CD4-positive, alpha-beta T cell treated with Interleukin-12 subunit alpha and Interleukin-12 subunit beta, for 1 hour (primary cell): ENCODE measurements at regions not wholly inside any gene's neighbourhood (a gene's known extent, or its start where the extent isn't known, plus 50 kb on each side); places are given as distances from the start of the nearest gene placed in this dataset.

Source experiments
- DNase-seq: peaks from one replicate; pipeline ENCODE4 v3.0.0-alpha.2; 2020

DNA sequence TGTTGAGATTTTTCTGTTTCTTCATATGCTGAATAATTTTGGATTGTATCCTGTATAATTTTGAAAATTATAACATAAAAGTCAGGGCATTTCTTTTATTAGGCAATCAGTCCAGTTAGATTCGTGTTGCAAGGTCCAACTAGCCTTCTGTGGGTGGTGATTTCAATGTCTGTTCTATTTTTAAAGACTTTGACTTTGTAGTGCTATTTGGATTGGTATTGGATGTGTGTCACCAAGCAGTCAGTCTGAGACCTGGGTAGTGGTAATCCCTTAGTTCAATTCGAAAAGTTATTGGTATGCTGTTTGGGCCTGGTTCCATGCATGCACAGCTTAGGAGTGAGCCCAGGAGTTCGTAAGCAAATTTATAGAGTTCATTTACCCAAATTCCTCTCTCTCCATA lies 82.2 kb downstream of the EPDR1 start:
- no peak for DNase-seq

DNA sequence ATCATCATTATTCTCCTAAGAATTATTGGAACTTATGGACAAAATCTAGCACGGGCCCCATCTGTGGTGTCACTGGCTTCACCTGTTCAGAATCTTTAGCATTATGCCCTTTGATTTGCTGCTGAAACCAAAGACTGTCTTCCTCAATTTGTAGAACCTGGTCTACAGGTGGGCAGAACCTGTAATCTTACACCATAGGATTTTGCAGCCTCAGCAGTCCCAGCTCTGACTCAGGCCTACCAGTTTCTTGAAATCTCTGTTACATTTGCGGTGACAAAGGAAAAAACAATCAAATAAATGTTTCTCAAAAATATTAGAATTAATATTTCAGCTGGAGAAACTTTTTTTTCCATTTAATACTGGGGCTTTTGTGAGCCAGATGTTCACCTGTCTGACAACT lies 86.1 kb downstream of the EPDR1 start:
- DNase-seq = no peak

DNA sequence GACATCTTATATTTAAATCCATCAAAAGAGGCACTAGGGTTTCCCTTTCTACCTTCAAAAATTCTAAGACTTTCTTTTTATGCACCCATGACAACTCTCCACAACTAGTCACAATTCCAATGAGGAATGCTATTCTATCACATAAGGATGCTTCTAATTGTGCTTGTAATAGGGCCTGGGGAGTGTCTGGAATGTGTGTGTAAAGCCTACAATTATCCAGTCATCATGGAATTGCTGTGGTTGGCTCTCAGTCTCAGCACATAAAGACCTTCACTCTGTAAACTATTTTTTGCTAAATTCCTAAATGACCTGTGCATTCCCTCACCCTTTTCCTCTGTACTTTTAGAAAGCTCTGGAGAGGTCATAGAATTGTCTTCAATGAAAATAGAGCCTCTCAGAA lies 86.7 kb downstream of the EPDR1 start:
- no peak for DNase-seq

DNA sequence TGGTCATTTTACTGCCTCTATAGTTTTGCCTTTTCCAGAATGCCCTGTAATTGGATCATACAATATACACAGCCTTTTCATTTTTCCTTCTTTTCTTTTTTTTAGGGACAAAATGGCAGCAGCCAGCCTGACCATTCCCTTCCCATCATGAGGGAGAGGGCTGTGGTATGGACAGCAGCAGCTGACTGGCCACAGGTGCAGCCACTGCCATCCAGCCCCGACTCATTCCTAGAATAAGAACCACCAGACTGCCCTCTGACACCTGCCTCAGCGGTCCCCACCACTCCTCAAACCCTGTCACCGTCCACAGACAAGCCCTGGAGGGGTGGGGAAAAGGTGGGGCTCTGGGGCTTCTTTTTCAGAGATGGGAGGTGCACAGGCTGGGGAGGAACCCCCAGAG lies 92.8 kb downstream of the EPDR1 start:
- no peak for DNase-seq

DNA sequence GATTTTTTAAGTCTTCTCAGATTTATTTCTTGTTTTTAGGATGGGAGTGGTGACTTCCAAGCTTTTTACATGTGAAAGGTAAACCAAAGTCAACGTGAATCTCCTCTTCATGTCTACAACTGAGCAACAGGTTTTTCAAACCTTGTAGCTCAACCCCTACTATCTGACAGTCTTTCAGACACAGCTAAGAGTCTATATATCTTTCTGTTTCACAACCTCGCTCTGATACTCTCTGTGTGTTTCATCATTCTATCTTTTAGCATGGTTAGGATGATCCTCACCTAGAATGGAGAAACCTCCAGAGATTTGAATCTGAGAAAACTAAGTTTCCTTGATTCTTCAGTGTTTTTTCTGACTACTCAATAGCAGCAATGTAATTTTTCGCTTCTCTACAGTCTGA lies 96.1 kb downstream of the EPDR1 start:
- no peak for DNase-seq

DNA sequence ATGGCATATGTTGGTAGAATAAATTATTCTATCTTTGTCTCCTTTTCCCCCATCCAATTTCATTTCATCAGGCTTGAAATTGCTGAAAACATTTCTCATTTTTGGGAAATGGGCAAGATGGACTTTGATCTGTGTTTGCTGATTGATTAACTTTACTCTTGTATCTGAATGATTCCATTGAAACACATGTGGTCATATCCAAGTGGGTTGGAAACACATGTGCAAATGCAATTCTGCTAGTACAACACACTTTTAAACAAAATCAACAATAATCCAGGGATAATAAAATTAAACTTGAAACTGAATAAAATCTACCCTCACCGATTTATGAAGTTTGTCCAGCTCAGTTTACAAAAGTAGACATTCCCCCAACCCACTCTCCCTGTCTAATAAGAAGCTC lies 96.9 kb downstream of the EPDR1 start:
- no peak for DNase-seq

DNA sequence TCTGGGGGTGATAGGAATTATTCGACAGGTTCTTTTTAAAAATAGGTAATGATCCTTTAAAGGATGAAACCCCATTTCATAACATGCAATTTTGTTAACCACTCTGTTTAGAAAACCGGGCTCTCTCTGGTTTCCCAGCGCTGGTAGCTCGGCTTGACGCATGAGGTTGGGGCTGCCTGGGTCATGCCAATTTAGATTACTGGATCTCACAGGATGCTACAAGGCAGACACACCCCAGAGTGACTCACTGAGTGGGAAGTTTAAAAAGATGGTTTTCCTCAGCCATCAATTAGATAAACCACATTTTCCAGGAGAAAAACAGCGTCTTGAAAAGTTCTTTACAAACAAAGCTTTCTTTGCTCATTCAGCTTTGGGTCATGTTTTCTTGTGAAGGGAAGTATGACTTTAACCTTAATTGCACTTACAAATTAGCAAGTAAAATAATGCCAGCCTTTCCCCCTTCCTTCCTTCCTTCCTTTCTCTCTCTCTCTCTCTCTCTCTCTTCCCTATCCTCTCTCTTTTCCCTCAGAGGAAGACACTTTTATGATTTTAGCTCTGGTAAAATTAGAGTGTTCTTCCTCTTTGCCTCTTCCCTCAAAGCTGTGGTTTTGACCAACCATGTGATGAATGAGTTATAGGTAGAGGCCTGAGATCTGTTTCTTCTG lies 99.8 kb downstream of the EPDR1 start:
- no peak for DNase-seq

DNA sequence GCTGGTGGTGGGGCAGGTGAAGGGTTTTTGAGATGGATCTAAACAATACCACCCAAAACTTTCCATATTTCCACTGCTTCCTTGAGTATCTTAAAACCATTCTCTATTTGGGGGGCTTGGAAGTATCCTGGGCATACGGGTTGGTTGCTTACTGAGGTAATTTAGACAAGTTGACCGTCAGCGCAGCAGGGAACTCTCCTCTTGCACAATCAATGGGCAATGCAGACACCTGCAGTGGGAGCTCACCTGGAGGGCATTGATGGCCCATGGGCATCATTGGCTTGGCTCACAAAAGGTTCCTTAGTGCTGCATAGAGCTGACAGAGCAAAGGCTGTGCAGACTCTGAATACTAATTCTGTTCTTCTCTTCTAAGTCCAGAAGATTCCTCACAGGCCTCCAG lies 101.5 kb downstream of the EPDR1 start:
- DNase-seq = no peak

DNA sequence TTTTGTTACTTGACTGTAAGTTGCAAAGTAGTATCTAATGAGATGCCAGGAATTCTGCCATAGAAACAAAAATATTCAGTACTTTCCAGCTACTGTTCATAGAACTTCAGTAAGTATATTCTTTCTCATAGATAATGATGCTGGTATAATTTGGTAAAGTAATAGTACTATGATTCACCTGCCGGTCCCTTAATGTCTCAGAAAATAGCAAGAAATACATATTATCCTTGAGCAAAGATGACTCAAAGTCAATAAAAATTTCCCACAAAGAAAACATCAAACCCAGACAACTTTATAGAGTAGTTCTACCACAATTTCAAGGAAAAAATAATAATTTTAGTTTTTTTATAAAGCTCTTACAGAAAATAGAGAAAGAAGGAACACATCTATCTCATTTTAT lies 105.4 kb downstream of the EPDR1 start:
- no peak for DNase-seq

DNA sequence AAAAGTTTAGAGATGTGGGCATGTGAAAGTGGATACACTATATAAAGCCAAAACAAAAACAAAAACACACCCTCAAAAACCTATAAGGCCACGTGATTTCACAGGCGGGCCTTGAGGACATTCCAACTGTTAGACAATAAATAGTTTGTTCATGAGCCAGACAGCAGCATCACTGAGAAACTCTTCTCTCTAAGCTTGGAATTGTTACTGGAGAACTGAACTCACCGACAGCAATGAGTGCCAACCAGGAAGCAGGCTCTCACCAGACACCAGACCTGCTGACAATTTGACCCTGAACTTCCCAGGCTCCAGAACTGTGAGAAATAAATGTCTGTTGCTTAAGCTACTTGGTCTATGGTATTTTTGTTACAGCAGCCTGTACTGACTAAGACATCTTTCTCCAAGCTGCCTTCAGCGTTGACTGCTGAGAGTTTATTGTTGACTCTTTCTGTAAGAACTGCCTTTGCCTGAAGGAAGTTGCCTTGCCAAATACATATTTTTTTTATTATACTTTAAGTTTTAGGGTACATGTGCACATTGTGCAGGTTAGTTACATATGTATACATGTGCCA lies 107.5 kb downstream of the EPDR1 start:
- DNase-seq = no peak

DNA sequence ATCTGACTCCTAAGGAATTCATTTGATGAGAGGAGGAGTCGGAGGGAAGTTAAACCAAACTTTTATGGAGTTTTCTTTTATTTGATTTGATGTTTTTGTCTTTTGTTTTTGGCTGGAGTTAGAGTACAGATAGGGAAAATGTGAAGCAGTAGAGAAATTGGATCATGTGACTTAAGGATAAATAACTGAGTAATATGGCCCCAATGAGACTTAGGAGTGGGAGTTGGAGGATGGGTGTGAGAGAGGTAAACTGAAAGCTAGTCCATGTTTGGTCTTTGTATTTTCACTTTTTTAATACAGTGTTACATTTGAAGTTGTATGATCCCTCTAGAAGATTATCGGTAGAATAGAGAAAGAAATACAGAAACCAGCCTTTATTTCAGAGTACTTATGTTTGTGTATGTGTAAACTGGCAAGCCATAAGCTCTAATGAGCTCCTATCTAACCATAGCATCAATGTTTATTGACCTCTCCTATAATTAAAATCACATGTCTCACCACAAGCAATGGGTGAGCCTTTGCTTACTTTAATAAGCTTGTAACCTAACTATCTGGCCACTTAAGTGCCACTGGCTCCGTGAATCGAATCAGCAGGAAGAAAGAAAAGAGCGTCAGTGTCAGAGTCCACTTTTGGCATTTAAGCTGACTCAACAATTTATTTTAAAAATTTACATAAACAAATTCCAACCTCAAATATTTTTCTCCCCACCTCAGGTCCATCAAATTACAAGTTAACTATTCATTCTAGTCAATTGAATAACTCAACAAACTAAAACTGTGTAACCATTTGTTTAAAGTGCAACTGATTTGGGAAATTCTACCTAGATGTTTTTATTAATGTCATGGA lies 113.8 kb downstream of the EPDR1 start:
- DNase-seq = no peak

DNA sequence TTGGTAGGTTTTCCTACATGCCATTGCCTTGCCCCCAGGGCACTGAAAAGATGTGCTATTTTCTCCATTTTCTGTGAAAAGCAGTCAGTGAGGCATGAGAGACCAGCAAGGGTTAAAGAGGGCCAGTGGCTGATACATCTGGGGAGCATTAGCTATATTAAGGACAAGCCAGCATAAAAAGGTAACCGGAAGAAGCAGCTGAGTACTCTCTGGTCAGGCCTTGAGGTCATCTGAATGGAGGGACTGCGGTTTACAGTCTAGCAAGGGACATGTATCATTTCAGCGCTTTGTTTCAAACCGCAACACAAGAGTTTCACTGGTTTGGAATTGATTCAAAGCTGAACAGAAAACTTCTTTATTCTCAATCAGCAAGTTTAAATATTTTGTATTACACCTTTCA lies 120.4 kb downstream of the EPDR1 start:
- DNase-seq = no peak

DNA sequence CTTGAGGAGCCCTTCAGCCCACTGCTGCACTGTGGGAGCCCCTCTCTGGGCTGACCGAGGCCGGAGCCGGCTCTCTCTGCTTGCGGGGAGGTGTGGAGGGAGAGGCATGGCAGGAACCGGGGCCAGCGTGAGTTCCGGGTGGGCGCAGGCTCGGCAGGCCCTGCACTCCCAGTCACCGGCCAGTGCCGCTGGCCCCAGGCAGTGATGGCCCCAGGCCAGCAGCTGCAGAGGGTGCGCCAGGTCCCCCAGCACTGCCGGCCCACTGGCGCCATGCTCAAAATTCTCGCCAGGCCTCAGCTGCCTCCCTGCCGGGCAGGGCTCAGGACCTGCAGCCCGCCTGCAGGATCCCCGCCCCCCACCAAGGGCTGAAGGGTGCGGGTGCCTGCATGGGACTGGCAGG lies 128.4 kb upstream of the STARD3NL start:
- DNase-seq = no peak

DNA sequence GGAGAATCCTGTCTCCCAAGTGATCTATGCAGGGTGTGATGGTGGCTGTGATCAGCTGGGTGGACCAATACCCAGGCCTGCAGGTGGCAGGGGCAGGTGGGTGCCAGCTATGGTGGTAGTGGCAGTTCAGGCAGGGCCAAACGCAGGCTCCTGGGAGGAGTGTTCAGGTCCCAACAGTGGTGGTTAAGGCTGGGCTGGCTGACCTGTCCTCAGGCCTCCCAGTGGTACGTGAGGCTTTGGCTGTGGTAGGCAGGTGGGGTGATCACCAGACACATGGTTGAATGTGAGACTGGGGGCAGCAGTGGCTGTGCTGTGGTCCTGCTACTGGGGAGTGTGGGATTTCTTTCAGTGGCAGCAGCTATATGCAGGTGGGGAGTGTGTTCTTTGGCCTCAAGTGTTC lies 126.7 kb upstream of the STARD3NL start:
- DNase-seq = no peak

DNA sequence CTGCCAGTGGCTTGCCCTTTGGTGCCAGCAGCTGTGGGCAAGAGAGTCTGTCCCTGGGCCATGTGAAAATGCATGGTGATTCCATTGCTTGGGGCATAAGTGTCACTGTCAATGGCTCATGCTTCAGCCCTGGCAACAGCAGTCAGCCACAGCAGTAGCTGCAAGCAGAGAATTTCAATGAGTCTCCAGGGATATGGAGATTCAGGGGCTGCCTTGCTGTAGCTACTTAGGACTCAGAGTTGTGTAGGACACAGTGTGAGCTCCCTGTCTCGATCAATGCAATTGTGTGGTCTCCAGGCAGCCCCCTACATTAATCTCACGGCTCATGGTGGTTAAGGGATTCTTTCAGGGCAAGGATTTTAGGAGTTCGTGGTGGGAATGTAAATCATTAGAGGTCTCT lies 126.3 kb upstream of the STARD3NL start:
- DNase-seq = no peak

DNA sequence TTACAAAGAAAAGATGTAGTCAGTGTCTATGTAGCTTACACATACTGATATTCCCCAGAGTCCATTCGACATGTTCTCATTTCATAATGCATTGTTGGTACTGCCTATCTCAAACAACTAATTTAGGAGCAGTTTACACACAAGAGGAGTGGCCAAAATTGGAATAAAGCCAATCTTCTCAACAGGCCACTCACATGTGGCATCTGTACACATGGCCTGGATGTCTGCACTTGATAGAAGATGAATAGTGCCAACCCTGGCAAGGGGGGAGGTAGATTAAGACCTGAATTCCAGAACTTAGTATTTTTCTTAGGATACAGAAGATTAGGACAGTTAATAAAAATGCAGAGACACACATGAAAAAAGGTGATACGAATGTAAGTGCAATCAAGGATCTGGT lies 125.3 kb upstream of the STARD3NL start:
- DNase-seq = no peak

DNA sequence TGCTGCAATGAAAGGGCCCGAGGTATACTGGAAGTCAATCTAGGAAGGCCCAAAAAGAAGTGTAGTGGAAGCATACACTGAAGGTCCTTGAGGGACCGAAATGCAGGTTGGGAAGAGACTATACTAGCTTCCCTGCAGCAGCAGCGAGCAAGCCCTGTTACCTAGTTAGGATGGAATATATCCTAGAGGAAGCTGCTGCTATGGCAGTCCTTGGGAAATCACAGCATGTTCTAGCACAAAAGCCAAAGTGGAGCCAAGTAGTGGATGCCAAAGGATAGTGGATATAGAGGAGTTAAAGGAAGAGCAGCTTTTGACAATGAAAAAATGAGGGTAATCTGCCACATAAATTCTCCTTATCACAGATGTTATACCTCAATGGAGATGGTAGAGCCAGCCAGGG lies 123.8 kb upstream of the STARD3NL start:
- no peak for DNase-seq

DNA sequence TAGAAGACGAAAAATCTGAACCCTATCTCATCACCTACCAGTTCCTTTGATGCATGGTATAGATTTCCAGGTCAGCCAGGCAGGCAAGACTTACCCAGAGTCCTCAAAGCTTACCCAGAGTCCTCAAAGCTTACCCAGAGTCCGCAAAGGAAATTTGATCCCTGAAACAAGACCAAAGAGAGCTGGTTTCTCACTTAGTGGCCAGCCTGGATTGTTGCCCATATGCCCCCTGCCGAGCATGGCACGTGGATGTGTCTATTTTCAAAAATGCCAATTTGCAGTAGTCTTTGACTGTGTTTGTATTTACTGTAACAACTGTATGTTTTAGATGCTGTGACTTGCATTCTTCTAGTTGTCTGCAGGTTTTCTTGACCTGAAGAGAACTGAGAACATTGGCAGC lies 120.2 kb upstream of the STARD3NL start:
- DNase-seq = no peak

DNA sequence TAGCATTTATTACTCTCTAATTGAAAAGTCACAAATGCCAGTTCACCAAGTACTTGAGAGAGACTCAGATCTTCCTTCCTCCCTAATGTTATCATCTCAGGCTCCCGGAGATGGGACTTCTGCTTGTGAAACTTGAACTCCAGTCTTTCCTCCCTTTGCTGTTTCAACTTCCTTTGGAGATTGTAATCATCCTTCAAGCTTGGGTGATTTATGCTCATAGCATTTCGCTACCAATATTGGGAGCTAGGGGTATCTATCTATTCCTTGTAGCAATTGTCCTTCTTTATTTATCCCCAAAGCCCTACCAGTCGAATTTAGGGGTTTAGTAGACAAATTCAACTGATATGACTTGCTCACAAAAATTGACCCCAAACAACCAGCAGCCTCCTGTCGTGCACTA lies 117.9 kb upstream of the STARD3NL start:
- DNase-seq = no peak

DNA sequence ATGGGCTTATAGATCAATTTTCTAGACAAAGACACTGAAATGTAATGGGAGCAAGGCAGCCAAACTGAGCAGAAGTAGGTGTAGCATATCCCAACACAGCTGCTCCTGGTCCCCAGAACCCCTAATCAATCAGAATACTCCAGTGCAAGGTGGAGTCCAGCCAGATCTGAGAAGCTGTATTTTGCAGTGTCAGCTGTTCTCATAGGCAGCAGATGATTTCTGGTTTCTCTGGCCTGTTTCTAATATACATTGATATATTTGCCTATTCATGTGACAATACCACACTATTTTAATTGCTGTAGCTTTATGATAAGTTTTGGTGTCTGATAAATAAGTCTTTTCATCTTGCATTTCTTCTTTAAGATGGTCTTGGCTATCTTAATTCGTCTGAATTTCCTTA lies 117.4 kb upstream of the STARD3NL start:
- DNase-seq = no peak

DNA sequence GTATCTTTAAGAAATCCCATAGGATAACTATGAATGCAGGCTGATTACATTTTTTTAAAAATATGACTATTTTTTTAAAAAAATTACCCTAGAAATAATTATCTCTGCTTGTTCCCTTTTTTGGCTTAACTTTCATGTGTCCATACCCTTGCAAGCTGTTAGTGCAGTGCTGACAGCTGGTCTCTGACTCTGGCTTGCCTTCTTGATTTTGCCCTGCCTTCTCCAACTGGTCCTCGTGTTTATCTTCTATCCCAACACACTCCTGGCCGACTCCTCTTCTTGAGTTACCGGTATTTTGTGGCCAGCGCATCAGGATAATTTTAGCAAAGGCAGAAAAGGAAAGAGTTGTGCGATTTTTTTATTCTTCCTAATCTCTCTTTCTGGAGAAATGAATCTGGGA lies 111.7 kb upstream of the STARD3NL start:
- DNase-seq = no peak

DNA sequence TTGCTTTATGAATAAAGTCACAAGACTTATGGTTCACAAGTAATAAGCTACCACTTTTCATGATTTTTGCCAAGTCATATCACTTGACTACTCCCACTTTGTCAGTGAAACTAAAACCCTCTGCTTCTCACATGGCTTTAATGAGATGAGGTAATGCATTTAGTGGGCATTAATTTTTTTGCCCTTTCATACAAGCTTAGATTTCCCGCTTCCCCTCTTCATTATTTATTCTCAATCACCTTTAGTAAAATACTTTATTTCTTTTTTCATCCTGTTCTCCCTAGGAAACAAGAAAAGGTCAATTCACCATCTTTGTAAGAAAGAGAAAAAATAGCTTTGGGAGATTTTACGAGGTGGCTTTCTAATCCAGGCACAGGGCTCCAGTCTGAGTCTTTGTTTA lies 109.6 kb upstream of the STARD3NL start:
- DNase-seq = no peak

DNA sequence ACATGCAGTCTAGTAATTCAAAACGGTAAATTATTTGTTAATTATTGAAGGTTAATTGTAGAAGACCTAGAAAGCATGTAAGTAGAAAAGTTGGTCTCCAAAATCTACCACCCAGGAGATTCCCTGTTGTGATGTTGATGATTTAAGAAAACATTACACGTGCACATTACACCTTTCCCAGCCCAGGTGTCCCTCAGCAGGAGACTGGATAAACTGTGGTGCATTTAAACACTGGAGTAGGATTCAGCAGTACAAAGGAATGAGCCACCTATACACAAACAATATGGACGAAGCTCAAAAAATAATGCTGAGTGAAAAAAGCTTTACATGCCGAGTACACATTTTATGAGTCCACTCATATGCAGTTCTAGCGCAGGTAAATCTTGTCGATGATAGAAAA lies 109.0 kb upstream of the STARD3NL start:
- no peak for DNase-seq

DNA sequence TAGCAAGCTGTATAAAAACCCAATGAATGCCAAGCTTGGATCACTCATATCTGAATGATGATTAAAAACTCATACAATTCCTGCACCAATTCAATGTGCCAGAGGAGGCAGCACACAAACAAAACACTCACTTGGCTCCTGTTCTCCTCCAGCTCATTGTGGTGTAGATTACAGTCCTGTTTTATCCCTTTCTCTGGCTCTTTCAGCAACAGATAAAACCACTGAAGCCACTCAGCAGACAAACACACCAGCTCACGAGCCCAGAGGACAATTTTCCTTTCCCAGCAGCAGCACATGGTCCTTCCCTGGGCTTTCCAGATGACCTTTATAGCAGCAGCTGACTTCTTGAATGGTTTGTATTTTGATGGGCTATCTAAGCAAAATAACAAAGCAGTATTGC lies 107.3 kb upstream of the STARD3NL start:
- no peak for DNase-seq

DNA sequence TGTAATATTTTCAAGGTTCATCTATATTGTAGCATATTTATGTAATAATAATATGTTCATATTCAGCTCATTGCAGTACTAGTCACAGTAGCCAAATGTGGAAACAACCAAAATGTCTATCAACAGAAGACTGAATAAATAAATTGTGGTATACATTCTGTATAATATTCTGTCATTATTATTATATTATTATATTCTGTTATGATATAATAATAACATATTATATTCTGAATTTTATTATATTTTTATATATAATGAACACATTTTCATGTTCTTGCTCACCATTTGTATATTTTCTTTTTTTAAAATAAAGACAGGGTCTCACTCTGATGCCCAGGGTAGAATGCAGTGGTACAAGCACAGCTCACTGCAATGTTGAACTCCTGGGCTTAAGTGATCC lies 91.2 kb upstream of the STARD3NL start:
- no peak for DNase-seq
